DOHH2 (cell line): ENCODE measurements at regions not wholly inside any gene's neighbourhood (a gene's known extent, or its start where the extent isn't known, plus 50 kb on each side); places are given as distances from the start of the nearest gene placed in this dataset.

ENCODE experiments used
- H3F3A ChIP-seq: fragments of 200-600 bp; sonication (generic), shearing (Covaris generic); 2 replicates; pipeline ENCODE4 v1.6.0; 2016; ENCODE audit warnings: antibody characterized with exemption, mild to moderate bottlenecking; ENCODE audit not compliant: control insufficient read depth, insufficient read depth
- H3K27ac ChIP-seq: fragments of 200-600 bp; sonication (generic); 2 replicates; pipeline ENCODE4 v1.5.1; 2014; ENCODE audit warnings: low read depth, mild to moderate bottlenecking, low read length, moderate library complexity
- H3K27me3 ChIP-seq: fragments of 200-600 bp; sonication (generic); 2 replicates; pipeline ENCODE4 v1.6.1; 2014; ENCODE audit warnings: mild to moderate bottlenecking, low read length, mixed read lengths; ENCODE audit not compliant: control insufficient read depth
- H3K36me3 ChIP-seq: fragments of 200-600 bp; sonication (generic); 2 replicates; pipeline ENCODE4 v1.6.1; 2014; ENCODE audit warnings: mild to moderate bottlenecking, low read length, moderate library complexity, mixed read lengths; ENCODE audit not compliant: control insufficient read depth
- H3K4me1 ChIP-seq: fragments of 200-600 bp; sonication (generic); 2 replicates; pipeline ENCODE4 v1.6.1; 2014; ENCODE audit warnings: mild to moderate bottlenecking, low read length, mixed read lengths; ENCODE audit not compliant: control insufficient read depth
- H3K4me2 ChIP-seq: fragments of 200-600 bp; sonication (generic); 2 replicates; pipeline ENCODE4 v1.6.0; 2014; ENCODE audit warnings: mild to moderate bottlenecking, low read length, moderate library complexity
- H3K4me3 ChIP-seq: fragments of 200-600 bp; sonication (generic); 2 replicates; pipeline ENCODE4 v1.5.1; 2014; ENCODE audit warnings: mild to moderate bottlenecking, low read length, mixed read lengths
- H3K79me2 ChIP-seq: fragments of 200-600 bp; sonication (generic); 2 replicates; pipeline ENCODE4 v1.6.1; 2014; ENCODE audit warnings: mild to moderate bottlenecking, low read length, mixed read lengths; ENCODE audit not compliant: control insufficient read depth
- H3K9me2 ChIP-seq: fragments of 200-600 bp; sonication (generic); replicated peaks from 2 replicates; pipeline ENCODE4 v1.6.1; 2014; ENCODE audit warnings: mild to moderate bottlenecking, low read length, mixed read lengths; ENCODE audit not compliant: control insufficient read depth
- H3K9me3 ChIP-seq: fragments of 200-600 bp; sonication (generic); 2 replicates; pipeline ENCODE4 v1.6.1; 2014; ENCODE audit warnings: antibody characterized with exemption, low read length, mixed read lengths; ENCODE audit not compliant: control insufficient read depth, insufficient read depth
- H4K20me1 ChIP-seq: fragments of 200-600 bp; sonication (generic); 2 replicates; pipeline ENCODE4 v1.6.0; 2014; ENCODE audit warnings: low read depth, mild to moderate bottlenecking, antibody characterized with exemption, low read length, moderate library complexity; ENCODE audit not compliant: control insufficient read depth, insufficient read depth
- CTCF ChIP-seq: fragments of 200-600 bp; sonication (generic); IDR thresholded peaks from one replicate; pipeline ENCODE4 v1.5.1; 2014; ENCODE audit warnings: antibody characterized with exemption, mild to moderate bottlenecking, low read depth, low read length; ENCODE audit not compliant: poor library complexity, severe bottlenecking
- EZH2phosphoT487 ChIP-seq: fragments of 200-600 bp; sonication (generic); IDR thresholded peaks from 2 replicates; pipeline ENCODE4 v1.6.1; 2017; ENCODE audit warnings: borderline replicate concordance, mild to moderate bottlenecking, antibody characterized with exemption, low read length, moderate library complexity, mixed read lengths

DNA sequence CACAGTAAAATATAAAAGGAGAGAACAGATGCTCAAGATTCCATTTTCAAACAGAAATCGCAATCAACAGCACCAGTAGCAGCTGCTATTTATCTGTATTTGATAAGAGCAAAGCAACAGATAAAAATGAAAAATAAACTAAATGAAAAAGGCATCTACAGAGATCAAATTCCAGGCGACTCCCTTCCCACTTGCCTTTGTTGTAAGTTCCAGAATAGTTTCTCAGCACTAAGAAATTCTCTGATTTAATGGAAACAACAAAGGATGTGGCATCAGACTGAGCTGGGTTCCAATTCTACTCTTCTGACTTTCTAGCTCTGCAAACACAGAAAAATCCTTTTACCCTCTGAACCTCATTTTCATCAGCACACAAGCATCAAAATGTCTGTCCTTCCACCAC, 110.8 kb upstream of the MME start:
- TF ChIP-seq CTCF (no peak), EZH2phosphoT487 (no peak)
- no peaks in the 10 kb centered on the region for H3K4me1 ChIP-seq
- no peak overlapping the region for H3K4me2 ChIP-seq
- no peaks in the 10 kb centered on the region for H3K9me3 ChIP-seq
- H4K20me1 ChIP-seq = no peaks in the 10 kb centered on the region
- H3K79me2 ChIP-seq = no peaks in the 10 kb centered on the region
- H3K27me3 ChIP-seq = no peaks in the 10 kb centered on the region
- H3K27ac ChIP-seq = no peak overlapping the region
- no peaks in the 10 kb centered on the region for H3K9me2 ChIP-seq
- H3K4me3 ChIP-seq = no peak overlapping the region
- no peaks in the 10 kb centered on the region for H3K36me3 ChIP-seq
- H3F3A ChIP-seq = no peaks in the 10 kb centered on the region

DNA sequence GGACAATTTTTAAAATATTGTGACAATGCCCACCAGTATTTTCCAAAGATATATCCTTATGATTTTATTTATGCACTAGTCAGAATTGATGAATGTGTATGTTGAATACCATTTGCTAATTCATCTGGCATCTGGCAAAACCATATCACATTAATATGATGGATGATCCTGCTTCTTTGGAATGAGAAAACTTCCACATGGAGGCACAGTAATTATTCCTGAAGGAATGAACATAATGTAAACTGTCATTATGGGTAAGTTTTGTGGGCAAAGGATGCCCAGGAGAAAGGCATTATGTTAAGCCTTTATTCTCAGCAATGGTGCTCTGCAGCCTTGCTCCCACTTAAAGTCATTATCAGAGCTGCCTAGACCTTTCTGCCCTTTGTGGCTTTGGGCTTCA, 113.0 kb upstream of the MME start:
- H4K20me1 ChIP-seq = no peaks in the 10 kb centered on the region
- no peaks in the 10 kb centered on the region for H3K9me2 ChIP-seq
- TF ChIP-seq EZH2phosphoT487 = no peak
- no peak for TF ChIP-seq CTCF
- H3K4me1 ChIP-seq = no peaks in the 10 kb centered on the region
- H3K79me2 ChIP-seq = no peaks in the 10 kb centered on the region
- H3K4me3 ChIP-seq = no peak overlapping the region
- H3F3A ChIP-seq = no peaks in the 10 kb centered on the region
- no peak overlapping the region for H3K27ac ChIP-seq
- no peaks in the 10 kb centered on the region for H3K27me3 ChIP-seq
- no peak overlapping the region for H3K4me2 ChIP-seq
- H3K9me3 ChIP-seq = no peaks in the 10 kb centered on the region
- H3K36me3 ChIP-seq = no peaks in the 10 kb centered on the region

DNA sequence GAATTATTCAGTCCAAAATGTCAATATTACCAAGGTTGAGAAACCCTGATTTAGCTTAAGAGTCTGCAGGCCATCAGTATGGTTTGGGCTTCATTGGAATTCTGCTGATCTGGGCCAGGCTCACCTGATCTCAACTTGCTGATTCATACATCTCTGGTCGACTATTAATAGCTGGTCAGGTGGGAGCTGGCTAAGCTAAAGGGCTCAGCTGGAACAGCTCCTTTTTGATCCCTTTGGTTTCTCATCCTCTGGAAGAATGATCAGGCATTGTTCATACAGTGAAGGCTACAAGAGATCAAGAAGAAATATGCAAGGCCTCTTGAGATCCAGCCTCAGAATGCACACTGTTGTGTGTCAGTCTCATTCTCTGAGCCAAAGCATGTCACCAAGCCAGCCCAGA, 123.3 kb upstream of the MME start:
- Histone ChIP-seq H3F3A (no peaks in the 10 kb centered on the region), H3K79me2 (no peaks in the 10 kb centered on the region), H3K9me2 (no peaks in the 10 kb centered on the region), H4K20me1 (no peaks in the 10 kb centered on the region), H3K36me3 (no peaks in the 10 kb centered on the region), H3K27me3 (no peaks in the 10 kb centered on the region), H3K4me3 (no peak overlapping the region), H3K27ac (no peak overlapping the region), H3K4me2 (no peak overlapping the region), H3K9me3 (peaks cover 14% of the 10 kb centered on the region; the same call in 1 of the 2 replicates), H3K4me1 (peaks cover 35% of the 10 kb centered on the region)
- TF ChIP-seq CTCF = no peak
- TF ChIP-seq EZH2phosphoT487 = no peak
